ENCODE measurements at regions not wholly inside any gene's neighbourhood (a gene's known extent, or its start where the extent isn't known, plus 50 kb on each side); places are given as distances from the start of the nearest gene placed in this dataset.
A peak's percentile ranks its signal among the peaks of the same experiment; 100 is the strongest.

DNA sequence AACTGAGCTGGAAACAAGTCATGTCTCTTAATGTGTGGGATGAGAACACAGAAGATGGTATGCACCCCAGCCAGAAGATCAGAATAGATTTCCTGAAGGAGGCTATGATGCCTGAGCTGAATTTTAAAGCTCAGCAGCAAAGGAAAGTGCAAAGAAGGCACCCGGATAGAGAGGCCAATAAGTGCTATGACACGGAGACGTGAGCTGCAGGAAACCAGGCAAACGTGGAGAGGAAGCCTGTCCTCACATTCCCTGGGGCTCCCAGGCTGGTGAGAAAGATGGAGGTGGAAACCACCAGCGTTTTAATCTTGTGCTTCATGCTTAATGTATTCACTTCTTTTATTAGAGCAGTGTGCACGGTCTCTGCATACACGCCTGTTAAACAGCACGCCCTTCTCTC is 302.1 kb downstream of the HAPSTR1 start:
- Histone ChIP-seq H3K27me3 (ENCODE audit: control insufficient read depth, insufficient read depth, low read length) (no peaks in the 10 kb centered on the region), H3K4me3 (ENCODE audit: insufficient read depth, low read depth, low read length) (no peak overlapping the region), H3K36me3 (replicated peaks; ENCODE audit: control insufficient read depth, insufficient read depth, low read length) (no peaks in the 10 kb centered on the region)
- no peak for DNase-seq

DNA sequence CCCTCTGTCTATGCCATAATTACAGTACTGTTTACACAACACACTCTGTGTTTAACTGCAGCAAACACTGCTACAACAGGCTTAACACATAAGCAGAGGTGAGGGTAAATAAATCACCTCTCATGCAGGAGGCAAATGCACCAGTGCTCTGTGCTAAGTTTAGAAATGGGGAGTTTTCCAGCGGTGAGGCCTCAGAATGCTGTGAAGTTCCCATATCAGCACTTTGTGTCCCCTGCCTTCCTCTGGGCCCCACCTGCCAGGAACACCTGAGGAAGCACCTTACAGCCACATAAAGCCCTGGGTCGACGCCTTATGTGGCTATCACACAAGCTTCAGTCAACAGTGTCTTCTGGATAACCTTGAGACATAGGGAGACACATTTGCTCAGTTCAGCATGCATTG is 304.5 kb downstream of the HAPSTR1 start:
- DNase-seq: no peak
- Histone ChIP-seq H3K4me3 (ENCODE audit: insufficient read depth, low read depth, low read length) (no peak overlapping the region), H3K27me3 (ENCODE audit: control insufficient read depth, insufficient read depth, low read length) (no peaks in the 10 kb centered on the region), H3K36me3 (replicated peaks; ENCODE audit: control insufficient read depth, insufficient read depth, low read length) (no peaks in the 10 kb centered on the region)

DNA sequence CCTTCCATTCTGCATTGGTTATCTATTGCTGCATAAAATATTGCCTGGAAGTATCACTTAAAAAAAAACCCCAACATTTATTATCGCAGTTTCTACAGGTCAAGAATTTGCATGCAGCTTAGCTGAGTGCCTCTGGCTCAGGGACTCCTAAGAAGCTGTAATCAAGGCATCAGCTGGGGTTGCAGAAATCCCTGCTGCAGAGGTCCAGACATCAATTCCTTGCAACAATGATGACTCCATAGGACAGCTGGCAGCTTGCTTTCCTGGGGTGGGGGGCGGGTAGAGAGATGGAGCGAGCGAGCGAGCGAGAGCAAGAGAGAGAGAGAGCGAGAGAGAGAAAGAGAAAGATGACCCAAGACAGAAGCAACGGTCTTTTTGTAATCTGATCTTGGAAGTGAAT is 308.1 kb downstream of the HAPSTR1 start:
- Histone ChIP-seq H3K4me3 (ENCODE audit: insufficient read depth, low read depth, low read length) (no peak overlapping the region), H3K27me3 (ENCODE audit: control insufficient read depth, insufficient read depth, low read length) (no peaks in the 10 kb centered on the region), H3K36me3 (replicated peaks; ENCODE audit: control insufficient read depth, insufficient read depth, low read length) (no peaks in the 10 kb centered on the region)
- DNase-seq: no peak

DNA sequence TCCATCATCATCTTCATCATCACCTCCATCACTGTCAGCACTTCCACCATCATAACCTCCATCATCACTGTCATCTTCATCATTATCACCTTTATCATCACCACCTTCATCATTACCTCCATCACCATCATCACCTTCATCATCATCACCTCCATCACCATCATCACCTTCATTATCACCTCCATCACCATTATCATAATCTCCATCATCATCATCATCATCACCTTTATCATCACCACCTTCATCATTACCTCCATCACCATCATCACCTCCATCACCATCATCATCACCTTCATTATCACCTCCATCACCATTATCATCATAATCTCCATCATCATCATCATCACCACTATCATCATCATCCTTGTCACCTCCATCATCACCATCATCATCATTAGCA is 309.7 kb downstream of the HAPSTR1 start:
- Histone ChIP-seq H3K4me3 (ENCODE audit: insufficient read depth, low read depth, low read length) (no peak overlapping the region), H3K36me3 (replicated peaks; ENCODE audit: control insufficient read depth, insufficient read depth, low read length) (no peaks in the 10 kb centered on the region), H3K27me3 (ENCODE audit: control insufficient read depth, insufficient read depth, low read length) (no peaks in the 10 kb centered on the region)
- DNase-seq: no peak

DNA sequence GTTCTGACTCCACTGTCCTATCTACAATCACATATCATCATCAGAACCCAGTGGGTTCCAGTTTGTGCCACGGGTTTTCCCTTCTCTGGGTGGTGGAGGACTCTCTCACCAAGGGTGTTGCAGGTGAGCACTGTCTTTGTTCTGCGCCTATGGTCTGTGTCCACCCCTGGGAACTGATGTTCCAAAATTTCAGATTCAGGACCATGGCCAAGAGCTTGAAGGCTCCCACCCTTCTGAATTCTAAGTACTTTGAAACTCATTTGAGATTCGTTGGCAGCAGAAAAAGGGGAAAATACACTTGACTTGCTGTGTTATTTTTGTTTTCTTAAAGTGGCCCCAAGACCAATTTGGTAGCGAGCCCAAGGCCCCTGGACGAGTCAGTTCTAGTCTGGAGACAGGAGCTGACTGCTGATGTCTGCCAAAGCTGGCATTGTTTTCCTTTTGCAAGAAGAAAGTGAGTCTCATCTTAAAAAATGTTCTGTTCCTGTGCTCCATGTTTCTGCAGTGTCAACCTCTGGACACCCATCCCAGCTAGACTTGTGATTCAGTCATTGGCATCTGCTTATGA is 310.9 kb downstream of the HAPSTR1 start:
- no peak for DNase-seq
- Histone ChIP-seq H3K4me3 (ENCODE audit: insufficient read depth, low read depth, low read length) (no peak overlapping the region), H3K27me3 (ENCODE audit: control insufficient read depth, insufficient read depth, low read length) (no peaks in the 10 kb centered on the region), H3K36me3 (replicated peaks; ENCODE audit: control insufficient read depth, insufficient read depth, low read length) (no peaks in the 10 kb centered on the region)

DNA sequence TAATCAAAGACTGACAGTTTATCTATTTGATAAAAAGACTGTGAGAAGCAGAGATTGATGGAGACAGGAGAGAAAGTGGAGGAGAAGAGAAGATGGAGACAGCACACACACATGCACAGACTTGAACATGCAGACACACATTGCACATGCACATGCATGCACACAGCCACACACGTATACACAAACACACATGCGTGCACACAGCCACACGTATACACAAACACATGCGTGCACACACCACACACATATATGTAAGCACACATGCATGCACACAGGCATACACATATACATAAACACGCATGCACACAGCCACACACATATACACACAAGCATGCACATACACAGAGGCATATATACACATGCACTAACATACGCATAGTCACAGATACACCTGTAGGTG is 313.4 kb downstream of the HAPSTR1 start:
- no peak for DNase-seq
- Histone ChIP-seq H3K36me3 (replicated peaks; ENCODE audit: control insufficient read depth, insufficient read depth, low read length) (no peaks in the 10 kb centered on the region), H3K27me3 (ENCODE audit: control insufficient read depth, insufficient read depth, low read length) (no peaks in the 10 kb centered on the region), H3K4me3 (ENCODE audit: insufficient read depth, low read depth, low read length) (no peak overlapping the region)

DNA sequence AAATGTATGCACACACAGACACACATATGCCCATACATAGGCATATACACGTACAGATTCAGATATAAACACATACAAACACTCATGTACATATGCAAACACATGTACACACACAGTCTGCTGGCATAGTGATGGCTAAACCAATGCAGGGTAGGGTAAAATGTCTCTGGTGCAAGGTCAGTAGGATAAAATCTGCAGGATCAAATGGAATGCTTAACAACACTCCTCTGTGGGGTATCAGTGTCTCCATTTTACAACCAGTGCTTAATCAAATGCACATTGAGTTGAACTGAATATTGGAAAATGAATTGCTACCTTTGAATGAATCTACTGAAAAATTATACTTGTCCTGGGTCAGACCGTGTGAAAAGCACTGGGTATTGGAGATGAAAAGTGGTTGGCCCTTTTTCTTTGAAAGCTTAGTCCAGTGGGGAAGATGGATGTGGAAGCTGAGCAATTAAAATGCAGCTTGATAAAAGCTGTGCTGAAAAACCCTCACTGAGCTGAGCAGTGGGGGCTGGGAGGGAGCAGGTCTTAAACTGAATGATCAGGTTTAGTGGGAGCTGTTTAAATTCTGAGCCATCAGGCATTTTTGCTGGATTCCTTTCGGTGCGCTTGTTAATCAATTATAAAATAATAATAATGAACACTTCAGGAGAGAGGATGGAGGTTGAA is 314.7 kb downstream of the HAPSTR1 start:
- Histone ChIP-seq H3K27me3 (ENCODE audit: control insufficient read depth, insufficient read depth, low read length) (no peaks in the 10 kb centered on the region), H3K36me3 (replicated peaks; ENCODE audit: control insufficient read depth, insufficient read depth, low read length) (no peaks in the 10 kb centered on the region)
- no peak for DNase-seq

DNA sequence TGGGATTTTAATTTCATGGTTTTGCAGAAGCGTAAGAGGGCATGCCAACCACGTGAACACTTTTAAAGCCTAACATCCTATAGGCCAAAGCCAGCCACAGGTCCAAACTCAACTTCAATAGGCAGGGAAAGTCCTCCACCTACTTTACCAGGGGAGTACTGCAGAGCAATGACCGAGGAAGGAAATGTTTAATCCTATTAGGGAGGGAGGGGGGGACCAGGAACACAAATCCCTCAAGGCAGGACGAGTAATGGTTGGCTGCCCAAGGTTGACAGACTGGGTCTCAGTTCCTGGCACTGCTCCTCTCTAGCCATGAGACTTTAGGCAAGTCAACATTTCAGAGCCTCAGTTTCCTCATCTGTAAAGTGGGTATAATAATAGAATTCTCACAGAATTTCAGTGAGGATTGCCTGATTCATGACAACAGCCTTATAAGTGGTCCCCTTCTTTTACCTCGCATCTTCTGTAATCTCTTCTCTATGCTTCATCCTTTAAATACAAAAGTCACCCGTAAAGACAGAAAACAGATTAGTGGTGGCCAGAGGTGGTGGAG is 315.8 kb downstream of the HAPSTR1 start:
- Histone ChIP-seq H3K4me3 (ENCODE audit: insufficient read depth, low read depth, low read length) (no peak overlapping the region), H3K27me3 (ENCODE audit: control insufficient read depth, insufficient read depth, low read length) (no peaks in the 10 kb centered on the region), H3K36me3 (replicated peaks; ENCODE audit: control insufficient read depth, insufficient read depth, low read length) (no peaks in the 10 kb centered on the region)
- DNase-seq: peak; percentile 19

More for the DNA sequence above, 314.7 kb downstream of the HAPSTR1 start:
- no peak overlapping the region for H3K4me3 ChIP-seq (ENCODE audit: insufficient read depth, low read depth, low read length)

DNA sequence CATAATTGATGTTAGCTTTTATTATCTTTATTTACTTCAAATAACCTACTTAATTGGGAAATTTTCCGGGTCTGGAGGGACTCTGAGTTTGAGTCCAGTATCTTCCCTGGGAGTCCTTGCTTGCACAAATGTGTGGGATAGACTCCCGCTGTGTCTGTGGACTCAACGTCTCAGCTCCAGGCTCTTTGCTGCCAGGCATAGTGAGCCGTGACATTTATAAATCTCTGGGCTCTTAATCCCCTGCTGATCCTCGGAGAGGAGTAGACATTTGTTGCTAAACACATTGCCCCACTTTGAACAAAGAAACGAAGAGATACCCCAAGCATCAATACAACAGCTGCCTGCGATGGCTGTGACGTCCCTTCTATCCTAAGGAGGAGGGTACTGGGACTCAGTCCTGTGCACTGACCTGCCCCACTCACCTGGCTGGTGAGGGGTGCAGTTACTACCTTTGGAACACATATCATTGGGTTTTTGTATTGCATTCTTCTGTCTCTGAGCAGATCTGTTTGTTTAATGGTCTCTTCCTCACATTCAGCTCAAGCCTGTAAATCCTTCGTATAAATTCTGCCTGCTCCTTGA is 316.9 kb downstream of the HAPSTR1 start:
- no peak overlapping the region for H3K4me3 ChIP-seq (ENCODE audit: insufficient read depth, low read depth, low read length)
- no peaks in the 10 kb centered on the region for H3K27me3 ChIP-seq (ENCODE audit: control insufficient read depth, insufficient read depth, low read length)
- H3K36me3 ChIP-seq (replicated peaks; ENCODE audit: control insufficient read depth, insufficient read depth, low read length): no peaks in the 10 kb centered on the region
- no peak for DNase-seq

DNA sequence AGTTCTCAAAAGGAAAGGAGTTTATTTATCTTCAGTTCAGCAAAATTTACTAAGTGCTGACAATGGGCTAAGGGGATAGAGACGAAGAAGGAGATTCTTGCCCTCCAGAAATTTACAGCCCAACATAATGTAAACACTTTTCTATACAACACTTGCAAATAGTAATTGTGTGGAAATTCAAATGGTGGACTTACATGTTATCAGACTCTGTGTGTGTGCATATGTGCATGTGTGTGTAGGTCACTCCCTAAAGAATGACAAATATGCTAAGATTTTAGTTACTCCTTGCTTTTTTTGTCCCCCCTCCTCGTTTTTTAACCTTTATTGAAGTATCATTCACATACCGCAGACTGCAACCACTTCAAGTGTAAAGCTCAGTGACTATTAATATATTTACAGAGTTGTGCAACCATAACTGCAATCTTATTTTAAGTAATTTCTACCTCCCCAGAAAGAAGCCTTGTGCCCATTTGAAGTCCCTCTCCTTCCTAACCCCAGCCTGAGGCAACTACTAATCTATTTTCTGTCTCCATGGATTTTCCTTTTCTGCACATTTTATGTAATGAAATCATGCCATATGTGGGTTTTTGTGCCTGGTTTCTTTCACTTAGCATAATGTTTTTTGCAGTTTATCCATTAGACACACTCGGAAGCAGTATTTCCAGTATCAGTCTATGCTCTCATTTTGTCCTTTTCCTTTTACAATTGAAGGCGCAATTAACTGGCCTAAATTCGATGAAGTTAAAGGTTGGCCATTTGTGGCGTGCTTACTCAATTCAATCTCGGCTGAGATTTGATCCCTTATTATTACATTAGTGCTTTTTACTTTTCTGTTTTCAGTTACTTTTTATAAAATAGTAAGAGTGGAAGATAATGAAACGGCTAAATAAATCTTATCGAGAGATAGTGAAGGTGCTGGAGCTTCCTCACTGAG is 318.4 kb downstream of the HAPSTR1 start:
- H3K36me3 ChIP-seq (replicated peaks; ENCODE audit: control insufficient read depth, insufficient read depth, low read length): no peaks in the 10 kb centered on the region
- DNase-seq: no peak
- H3K4me3 ChIP-seq (ENCODE audit: insufficient read depth, low read depth, low read length): no peak overlapping the region

DNA sequence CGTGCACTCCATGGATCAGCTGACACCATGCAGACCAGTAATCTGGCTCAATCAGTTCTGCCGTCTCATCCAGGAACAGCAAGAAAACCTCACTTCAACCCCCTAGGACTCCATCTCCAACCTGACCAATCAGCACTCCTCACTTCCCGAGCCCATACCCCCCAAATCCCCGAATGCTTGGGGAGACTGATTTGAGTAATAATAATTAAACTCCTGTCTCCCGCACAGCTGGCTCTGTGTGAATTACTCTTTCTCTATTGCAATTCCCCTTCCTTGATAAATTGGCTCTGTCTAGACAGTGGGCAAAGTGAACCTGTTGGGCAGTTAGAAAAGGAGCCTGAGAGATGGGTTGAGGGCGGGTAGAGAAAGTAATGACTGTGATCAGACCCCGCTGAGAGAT is 320.0 kb downstream of the HAPSTR1 start:
- no peak overlapping the region for H3K4me3 ChIP-seq (ENCODE audit: insufficient read depth, low read depth, low read length)
- DNase-seq: no peak
- no peaks in the 10 kb centered on the region for H3K36me3 ChIP-seq (replicated peaks; ENCODE audit: control insufficient read depth, insufficient read depth, low read length)
- no peaks in the 10 kb centered on the region for H3K27me3 ChIP-seq (ENCODE audit: control insufficient read depth, insufficient read depth, low read length)

More for the DNA sequence above, 318.4 kb downstream of the HAPSTR1 start:
- no peaks in the 10 kb centered on the region for H3K27me3 ChIP-seq (ENCODE audit: control insufficient read depth, insufficient read depth, low read length)

DNA sequence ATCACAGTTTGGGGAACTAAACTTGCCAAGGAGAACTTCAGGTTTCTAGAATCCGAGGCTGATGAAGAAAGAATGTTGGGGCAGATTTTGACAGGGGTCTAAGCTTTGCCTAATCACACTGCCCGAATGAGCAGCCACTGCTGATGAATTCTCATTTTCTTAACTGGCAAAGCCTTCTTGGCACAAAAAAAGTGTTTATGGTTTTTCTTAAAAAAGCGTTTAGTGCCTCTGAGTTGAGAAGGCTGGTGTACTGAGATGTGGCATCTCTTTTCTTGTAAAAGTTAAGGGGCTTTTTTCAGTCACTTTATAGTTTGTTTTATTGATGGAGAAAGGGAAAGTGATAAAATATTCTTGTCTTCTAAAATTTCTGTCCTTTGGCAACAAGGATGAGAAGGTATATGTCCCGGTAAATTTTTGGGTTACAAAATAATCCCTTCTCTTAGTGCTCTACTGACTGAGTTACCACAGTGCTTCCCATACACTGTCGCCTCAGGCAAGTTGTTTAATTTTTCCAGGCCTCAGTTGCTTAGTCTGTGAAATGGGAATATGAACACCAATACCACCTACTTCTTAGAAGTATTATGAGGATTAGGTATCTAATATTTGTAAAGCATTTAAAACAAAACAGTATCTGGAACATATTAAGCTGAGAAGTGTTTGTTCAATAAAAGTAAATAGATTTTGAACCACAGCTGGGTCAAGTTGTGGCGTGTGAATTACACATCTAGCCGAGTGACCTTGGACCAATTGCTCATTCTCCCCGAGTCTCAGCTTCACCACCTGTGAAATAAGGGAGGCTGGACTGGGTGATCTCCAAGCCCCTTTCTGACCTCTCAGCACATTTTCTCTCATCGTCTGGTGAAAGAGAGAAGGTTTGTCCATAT is 320.8 kb downstream of the HAPSTR1 start:
- H3K27me3 ChIP-seq (ENCODE audit: control insufficient read depth, insufficient read depth, low read length): no peaks in the 10 kb centered on the region
- H3K4me3 ChIP-seq (ENCODE audit: insufficient read depth, low read depth, low read length): no peak overlapping the region
- H3K36me3 ChIP-seq (replicated peaks; ENCODE audit: control insufficient read depth, insufficient read depth, low read length): no peaks in the 10 kb centered on the region
- DNase-seq: no peak

DNA sequence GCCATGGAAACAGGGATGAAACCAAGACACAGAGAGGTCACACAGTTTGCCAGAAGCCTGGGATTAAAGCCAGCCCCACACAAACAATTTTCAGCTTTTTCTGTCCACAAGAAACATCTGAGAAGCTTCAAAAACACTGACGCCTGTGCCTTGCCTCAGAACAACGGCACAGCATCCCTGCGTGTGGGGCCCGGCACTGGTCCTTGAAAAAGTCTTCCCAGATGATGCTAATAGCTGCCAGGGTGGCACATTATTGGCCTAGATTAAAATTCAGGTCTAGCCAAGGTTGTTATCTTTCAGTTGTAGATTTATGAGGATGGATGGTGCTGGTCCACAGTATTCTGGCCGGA is 321.4 kb downstream of the HAPSTR1 start:
- no peaks in the 10 kb centered on the region for H3K36me3 ChIP-seq (replicated peaks; ENCODE audit: control insufficient read depth, insufficient read depth, low read length)
- no peak overlapping the region for H3K4me3 ChIP-seq (ENCODE audit: insufficient read depth, low read depth, low read length)
- DNase-seq: no peak
- no peaks in the 10 kb centered on the region for H3K27me3 ChIP-seq (ENCODE audit: control insufficient read depth, insufficient read depth, low read length)

DNA sequence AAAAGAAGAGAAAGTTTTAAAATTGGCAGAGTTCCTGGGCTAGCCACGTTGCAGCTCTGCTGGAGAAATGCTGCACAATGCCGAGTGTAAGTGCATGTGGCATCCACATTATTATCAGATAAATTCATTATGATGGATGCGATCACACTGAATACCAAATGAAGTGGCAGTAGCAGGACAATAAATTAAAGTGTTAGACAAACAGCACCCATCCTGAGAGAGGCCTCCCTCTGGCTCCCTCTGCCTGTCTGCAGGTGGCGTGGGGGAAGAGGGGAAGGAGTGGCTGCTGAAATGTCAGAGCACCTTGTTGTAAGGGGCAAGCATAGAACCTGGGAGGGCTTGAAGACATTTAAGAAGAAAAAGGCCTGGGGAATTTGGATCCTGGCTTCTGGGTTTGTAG is 324.1 kb downstream of the HAPSTR1 start:
- Histone ChIP-seq H3K27me3 (ENCODE audit: control insufficient read depth, insufficient read depth, low read length) (no peaks in the 10 kb centered on the region), H3K4me3 (ENCODE audit: insufficient read depth, low read depth, low read length) (no peak overlapping the region), H3K36me3 (replicated peaks; ENCODE audit: control insufficient read depth, insufficient read depth, low read length) (no peaks in the 10 kb centered on the region)
- no peak for DNase-seq
